H1 (cell line): ENCODE measurements at regions not wholly inside any gene's neighbourhood (a gene's known extent, or its start where the extent isn't known, plus 50 kb on each side); places are given as distances from the start of the nearest gene placed in this dataset.

ENCODE experiments used
- CTCF ChIA-PET: fragments of 300-600 bp; sonication (Branson Sonifier 250); formaldehyde crosslinking; loops from one replicate; lab custom pipeline; 2021; ENCODE audit not compliant: partially characterized antibody; lab: Charles Lee
- POLR2A ChIA-PET: fragments of 300-600 bp; sonication (Branson Sonifier 250); formaldehyde crosslinking; loops from one replicate; lab custom pipeline; 2021; ENCODE audit warnings: inconsistent platforms; ENCODE audit not compliant: partially characterized antibody; lab: Charles Lee
- DNase-seq, 2 experiments: peaks; one replicate each; pipeline versions ENCODE4 v3.0.0 to v3.0.0-alpha.2; 2010 to 2022; ENCODE audit warnings: low spot score in 2 of 2, low read depth in 1 of 2, mixed read lengths in 1 of 2
- FAIRE-seq: peaks from 2 replicates; lab custom pipeline; 2011; peaks lifted over from hg19 to GRCh38; lab: Jason Lieb, UNC
- H2AFZ ChIP-seq: 2 replicates; pipeline ENCODE4 v1.8.1; 2012; ENCODE audit warnings: low read length, inconsistent platforms
- H2AK5ac ChIP-seq: 2 replicates; pipeline ENCODE4 v1.6.1; 2013; ENCODE audit warnings: low read depth, low read length
- H2BK120ac ChIP-seq: replicated peaks from 2 replicates; pipeline ENCODE3; 2013; ENCODE audit warnings: low read depth, low read length, inconsistent platforms
- H2BK12ac ChIP-seq: 2 replicates; pipeline ENCODE4 v1.6.1; 2013; ENCODE audit warnings: low read depth, low read length
- H2BK15ac ChIP-seq: 2 replicates; pipeline ENCODE4 v1.6.1; 2013; ENCODE audit warnings: low read length
- H2BK20ac ChIP-seq: 2 replicates; pipeline ENCODE4 v1.6.1; 2013; ENCODE audit warnings: low read length
- H2BK5ac ChIP-seq: 2 replicates; pipeline ENCODE4 v1.6.1; 2013; ENCODE audit warnings: low read depth, low read length
- H3K14ac ChIP-seq: 2 replicates; pipeline ENCODE4 v1.6.1; 2013; ENCODE audit warnings: inconsistent platforms; ENCODE audit not compliant: insufficient read length
- H3K18ac ChIP-seq: 2 replicates; pipeline ENCODE4 v1.6.1; 2013; ENCODE audit warnings: low read length; ENCODE audit errors: extremely low read depth
- H3K23ac ChIP-seq: 2 replicates; pipeline ENCODE4 v1.6.1; 2013; ENCODE audit warnings: inconsistent platforms; ENCODE audit not compliant: insufficient read length
- H3K23me2 ChIP-seq: 2 replicates; pipeline ENCODE4 v1.6.1; 2013; ENCODE audit warnings: low read depth, low read length
- H3K27ac ChIP-seq: 2 replicates; pipeline ENCODE4 v1.6.1; 2011; ENCODE audit warnings: low read depth, low read length, inconsistent platforms
- H3K27me3 ChIP-seq, 4 experiments: replicated peaks in 1 of 4; 1 replicate in 1 of 4; 2 replicates in 3 of 4; pipeline versions ENCODE4 v1.6.1 to v1.8.1; 2011 to 2013; ENCODE audit warnings: low read length in 3 of 4, mild to moderate bottlenecking in 3 of 4, inconsistent platforms in 2 of 4, mixed read lengths in 2 of 4, moderate library complexity in 1 of 4; ENCODE audit not compliant: control insufficient read depth in 3 of 4, insufficient read depth in 3 of 4; ENCODE audit errors: extremely low read depth in 1 of 4
- H3K36me3 ChIP-seq, 4 experiments: 2 replicates each; pipeline versions ENCODE4 v1.6.1 to v1.8.1; 2011 to 2013; ENCODE audit warnings: mild to moderate bottlenecking in 4 of 4, low read length in 3 of 4, moderate library complexity in 2 of 4, control low read depth in 1 of 4, inconsistent platforms in 1 of 4; ENCODE audit not compliant: insufficient read depth in 4 of 4, control insufficient read depth in 2 of 4
- H3K4ac ChIP-seq: replicated peaks from 2 replicates; pipeline ENCODE3; 2013; ENCODE audit warnings: low read length, low read depth, mixed read lengths, inconsistent platforms; ENCODE audit not compliant: insufficient read length
- H3K4me1 ChIP-seq, 4 experiments: replicated peaks in 1 of 4; 1 replicate in 1 of 4; 2 replicates in 3 of 4; pipeline versions ENCODE4 v1.6.1 to v1.8.1; 2011 to 2013; ENCODE audit warnings: low read length in 3 of 4, inconsistent platforms in 2 of 4, mixed read lengths in 1 of 4; ENCODE audit not compliant: insufficient read depth in 4 of 4, control insufficient read depth in 3 of 4
- H3K4me2 ChIP-seq, 2 experiments: 2 replicates each; pipeline versions ENCODE4 v1.6.1 to v1.8.1; 2011 to 2013; ENCODE audit warnings: low read depth in 2 of 2, low read length in 2 of 2, control low read depth in 1 of 2, inconsistent platforms in 1 of 2, mild to moderate bottlenecking in 1 of 2; ENCODE audit not compliant: insufficient read depth in 1 of 2
- H3K4me3 ChIP-seq, 4 experiments: fragments of 200-600, 300-600 bp in 1 of 4; sonication (generic), shearing (Covaris generic), sonication (Bioruptor Twin) in 1 of 4; 2 replicates each; pipeline versions ENCODE4 v1.5.1 to v1.8.1; 2011 to 2016; ENCODE audit warnings: low read length in 4 of 4, low read depth in 3 of 4, control low read depth in 2 of 4, inconsistent platforms in 2 of 4, mild to moderate bottlenecking in 2 of 4, mixed read lengths in 1 of 4, moderate library complexity in 1 of 4; ENCODE audit not compliant: insufficient read depth in 2 of 4; ENCODE audit errors: extremely low read depth in 1 of 4
- H3K56ac ChIP-seq: replicated peaks from 2 replicates; pipeline ENCODE3; 2013; ENCODE audit warnings: low read depth, mild to moderate bottlenecking, mixed read lengths, low read length, inconsistent platforms; ENCODE audit not compliant: insufficient read length
- H3K79me1 ChIP-seq: 2 replicates; pipeline ENCODE4 v1.6.1; 2013; ENCODE audit warnings: low read depth, low read length, control low read depth
- H3K79me2 ChIP-seq, 2 experiments: 2 replicates each; pipeline versions ENCODE4 v1.6.1 to v1.8.1; 2012 to 2013; ENCODE audit warnings: low read length in 2 of 2, mild to moderate bottlenecking in 2 of 2, inconsistent platforms in 1 of 2; ENCODE audit not compliant: insufficient read depth in 2 of 2, control insufficient read depth in 1 of 2
- H3K9ac ChIP-seq, 4 experiments: replicated peaks in 1 of 4; 1 replicate in 1 of 4; 2 replicates in 3 of 4; pipeline versions ENCODE4 v1.6.1 to v1.8.1; 2011 to 2013; ENCODE audit warnings: low read depth in 3 of 4, low read length in 3 of 4, control low read depth in 2 of 4, mild to moderate bottlenecking in 2 of 4, moderate library complexity in 2 of 4, inconsistent platforms in 1 of 4; ENCODE audit errors: extremely low read depth in 1 of 4
- H3K9me3 ChIP-seq, 2 experiments: 2 replicates each; pipeline versions ENCODE4 v1.6.1 to v1.8.1; 2012 to 2013; ENCODE audit warnings: mild to moderate bottlenecking in 2 of 2, moderate library complexity in 2 of 2, control low read depth in 1 of 2, inconsistent platforms in 1 of 2, low read depth in 1 of 2, low read length in 1 of 2, mixed read lengths in 1 of 2; ENCODE audit not compliant: insufficient read depth in 2 of 2
- H4K20me1 ChIP-seq, 2 experiments: replicated peaks in 1 of 2; 2 replicates each; pipeline versions ENCODE3 to v1.8.1; 2011 to 2013; ENCODE audit warnings: inconsistent platforms in 2 of 2, low read length in 2 of 2, mild to moderate bottlenecking in 1 of 2; ENCODE audit not compliant: insufficient read depth in 2 of 2, control insufficient read depth in 1 of 2
- H4K5ac ChIP-seq: 2 replicates; pipeline ENCODE4 v1.6.1; 2013; ENCODE audit warnings: low read length, low read depth, mixed read lengths, inconsistent platforms; ENCODE audit not compliant: insufficient read length
- H4K8ac ChIP-seq: 2 replicates; pipeline ENCODE4 v1.8.0; 2013; ENCODE audit warnings: mild to moderate bottlenecking, moderate library complexity, low read length, inconsistent platforms; ENCODE audit not compliant: insufficient read depth; ENCODE audit errors: extremely low read depth
- H4K91ac ChIP-seq: replicated peaks from 2 replicates; pipeline ENCODE3; 2013; ENCODE audit warnings: low read length, mixed read lengths, inconsistent platforms; ENCODE audit not compliant: insufficient read length
- HDAC6 ChIP-seq: IDR thresholded peaks from one replicate; pipeline ENCODE4 v1.7.1; 2012; ENCODE audit warnings: low read depth, mild to moderate bottlenecking, inconsistent platforms, low read length, moderate library complexity
- RBBP5 ChIP-seq: IDR thresholded peaks from 2 replicates; pipeline ENCODE4 v1.7.1; 2012; ENCODE audit warnings: low read depth, mild to moderate bottlenecking, inconsistent platforms, low read length, moderate library complexity, borderline replicate concordance
- TAF1 ChIP-seq: IDR thresholded peaks from 2 replicates; pipeline ENCODE4 v1.6.1; 2011; ENCODE audit warnings: mild to moderate bottlenecking, low read depth, low read length
- WGBS, 2 experiments: shearing (Covaris generic) in 1 of 2; methylation state at CpG; one replicate each; pipeline versions ENCODE4 v1.1.6 to v1.1.7; 2013 to 2015; ENCODE audit warnings: low lambda C conversion rate in 2 of 2, mixed read lengths in 2 of 2, inconsistent platforms in 1 of 2, low coverage in 1 of 2, missing lambda C conversion rate in 1 of 2; ENCODE audit not compliant: insufficient replicate concordance in 2 of 2, insufficient coverage in 1 of 2, insufficient read length in 1 of 2; ENCODE audit errors: extremely low coverage in 1 of 2, missing lambda C conversion rate in 1 of 2; 5-methylcytosine and 5-hydroxymethylcytosine counted together

DNA sequence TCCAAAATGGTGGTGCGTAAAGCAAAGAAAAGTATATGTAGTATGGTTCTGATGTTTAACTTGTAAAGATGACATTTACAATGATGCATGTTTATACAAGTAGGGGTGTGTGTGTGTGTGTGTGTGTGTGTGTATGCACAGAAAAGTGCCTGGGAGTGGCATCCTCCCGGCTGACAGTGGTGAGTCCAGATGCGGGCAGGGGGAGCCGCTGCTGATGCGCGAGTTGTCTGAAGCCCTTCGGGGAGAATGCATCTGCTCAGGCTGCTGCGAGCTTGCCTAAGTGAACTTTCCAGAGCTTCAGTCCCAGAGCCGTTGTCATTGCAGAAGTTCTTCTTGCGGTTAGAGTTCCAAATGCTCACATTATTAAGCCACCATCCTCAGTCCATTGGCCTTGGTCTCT, 429.7 kb upstream of the HS6ST1 start:
- no peaks in the 10 kb centered on the region for H3K79me2 ChIP-seq
- H2BK120ac ChIP-seq = no peak overlapping the region
- H3K9ac ChIP-seq = no peak overlapping the region
- TF ChIP-seq RBBP5 (no peak), TAF1 (no peak), HDAC6 (no peak)
- no peak overlapping the region for H2BK15ac ChIP-seq
- no peak overlapping the region for H4K91ac ChIP-seq
- no peak overlapping the region for H2AK5ac ChIP-seq
- no peak overlapping the region for H4K5ac ChIP-seq
- H3K4me3 ChIP-seq = no peak overlapping the region
- H3K9me3 ChIP-seq = no peaks in the 10 kb centered on the region
- CTCF ChIA-PET = interaction anchor here (0.6 to 2.1 kb wide), 6 partner anchors 8 to 1099 kb away, joined by 3 to 8 read pairs (median 3); no protein-coding TSS in a partner anchor
- H3K4me1 ChIP-seq = 0 out of 7 replicates have a peak, but pooled peaks cover 0 to 2% (median 0%) of the 10 kb centered on the region in 4 experiments
- H4K8ac ChIP-seq = no peak overlapping the region
- POLR2A ChIA-PET = interaction anchor here (0.5 kb wide), 1 partner anchor 53 kb away, joined by 3 read pairs; no protein-coding TSS in a partner anchor
- H4K20me1 ChIP-seq = no peaks in the 10 kb centered on the region
- FAIRE-seq (no peak), DNase-seq (no peak)
- H3K4ac ChIP-seq = no peak overlapping the region
- no peak overlapping the region for H3K14ac ChIP-seq
- H3K27me3 ChIP-seq = no peaks in the 10 kb centered on the region
- no peak overlapping the region for H2AFZ ChIP-seq
- H3K56ac ChIP-seq = no peak overlapping the region
- no peak overlapping the region for H2BK12ac ChIP-seq
- H3K23ac ChIP-seq = no peak overlapping the region
- H3K23me2 ChIP-seq = no peaks in the 10 kb centered on the region
- no peak overlapping the region for H3K4me2 ChIP-seq
- no peak overlapping the region for H3K27ac ChIP-seq
- no peaks in the 10 kb centered on the region for H3K36me3 ChIP-seq
- H3K18ac ChIP-seq = no peak overlapping the region
- WGBS, 2 experiments = 92% methylated on average over 10 of the region's 10 CpGs; no CpG with 5 or more reads in 1 of the 2 experiments
- no peak overlapping the region for H2BK20ac ChIP-seq
- no peaks in the 10 kb centered on the region for H3K79me1 ChIP-seq
- H2BK5ac ChIP-seq = no peak overlapping the region
